GM12878 (cell line): ENCODE measurements at regions not wholly inside any gene's neighbourhood (a gene's known extent, or its start where the extent isn't known, plus 50 kb on each side); places are given as distances from the start of the nearest gene placed in this dataset.

ENCODE experiments used
- ATAC-seq: fragments of 200-7000 bp; cut with Tn5 transposase; 3 replicates; pipeline ENCODE4 v1.9.1; 2020; ENCODE audit warnings: mild to moderate bottlenecking, moderate library complexity
- BruUV-seq: library from RNA; stranded (reverse); fragments of 400-500 nt; replicated peaks from 2 replicates; lab custom pipeline; 2021; lab: Mats Ljungman, UMichigan
- CTCF ChIA-PET: fragments of 300-600 bp; sonication (Branson Sonifier 250); formaldehyde crosslinking; extraction: SDS; loops from one replicate; lab custom pipeline; 2021; ENCODE audit warnings: inconsistent platforms; lab: Yijun Ruan, JAX
- POLR2A ChIA-PET: fragments of 350-600 bp; formaldehyde crosslinking; extraction: SDS; loops from one replicate; lab custom pipeline; 2021; ENCODE audit warnings: inconsistent platforms; lab: Charles Lee
- RAD21 ChIA-PET: fragments of 300-600 bp; sonication (Branson Sonifier 250); formaldehyde crosslinking; loops from one replicate; lab custom pipeline; 2023; ENCODE audit warnings: antibody characterized with exemption; ENCODE audit not compliant: unreplicated experiment; lab: Charles Lee
- SMC1A ChIA-PET: fragments of 300-600 bp; sonication (Branson Sonifier 250); formaldehyde crosslinking; loops from one replicate; lab custom pipeline; 2023; ENCODE audit not compliant: unreplicated experiment, uncharacterized antibody; lab: Charles Lee
- DNase-seq: peaks from one replicate; pipeline ENCODE4 v3.0.0-alpha.2; 2011; ENCODE audit warnings: low read depth, low spot score
- FAIRE-seq: peaks from 3 replicates; lab custom pipeline; 2011; peaks lifted over from hg19 to GRCh38; lab: Jason Lieb, UNC
- H2AFZ ChIP-seq: 2 replicates; pipeline ENCODE4 v1.6.0; 2011; ENCODE audit warnings: low read depth, low read length, control low read depth; ENCODE audit not compliant: control insufficient read depth
- H3K27ac ChIP-seq: 2 replicates; pipeline ENCODE4 v1.5.1; 2011; ENCODE audit warnings: control low read depth; ENCODE audit not compliant: control insufficient read depth, insufficient read depth
- H3K27me3 ChIP-seq, 2 experiments: replicated peaks in 1 of 2; 2 replicates each; pipeline versions ENCODE4 v1.6.0 to v1.6.1; 2011; ENCODE audit warnings: low read length in 1 of 2; ENCODE audit not compliant: control insufficient read depth in 2 of 2, insufficient read depth in 2 of 2
- H3K36me3 ChIP-seq, 2 experiments: 2 replicates each; pipeline ENCODE4 v1.5.1; 2011; ENCODE audit warnings: low read length in 1 of 2; ENCODE audit not compliant: control insufficient read depth in 2 of 2, insufficient read depth in 2 of 2
- H3K4me1 ChIP-seq: 2 replicates; pipeline ENCODE4 v1.6.1; 2011; ENCODE audit warnings: mild to moderate bottlenecking, low read length, moderate library complexity, mixed read lengths; ENCODE audit not compliant: control insufficient read depth, insufficient read depth
- H3K4me2 ChIP-seq: 2 replicates; pipeline ENCODE4 v1.6.0; 2011; ENCODE audit warnings: control low read depth; ENCODE audit not compliant: control insufficient read depth, insufficient read depth
- H3K4me3 ChIP-seq: fragments of 200-600 bp; sonication (generic); 2 replicates; pipeline ENCODE4 v1.5.1; 2016
- H3K79me2 ChIP-seq: 2 replicates; pipeline ENCODE4 v1.6.0; 2011; ENCODE audit warnings: low read length; ENCODE audit not compliant: control insufficient read depth, insufficient read depth
- H3K9ac ChIP-seq: 2 replicates; pipeline ENCODE4 v1.8.0; 2011; ENCODE audit warnings: low read length, control low read depth, mixed read lengths; ENCODE audit not compliant: control insufficient read depth, insufficient read depth
- H3K9me3 ChIP-seq: replicated peaks from 3 replicates; pipeline ENCODE4 v1.5.1; 2011; ENCODE audit warnings: mild to moderate bottlenecking, low read length; ENCODE audit not compliant: control insufficient read depth, insufficient read depth
- H4K20me1 ChIP-seq: 2 replicates; pipeline ENCODE4 v1.6.0; 2011; ENCODE audit not compliant: control insufficient read depth, insufficient read depth
- ATF7 ChIP-seq: fragments of 450-650 bp; IDR thresholded peaks from 2 replicates; pipeline ENCODE4 v1.6.1; 2016; ENCODE audit warnings: low read depth, mild to moderate bottlenecking
- BCL11A ChIP-seq: IDR thresholded peaks from 2 replicates; pipeline ENCODE4 v1.6.1; 2011; ENCODE audit warnings: low read depth, low read length
- BRCA1 ChIP-seq: IDR thresholded peaks from 2 replicates; pipeline ENCODE4 v1.6.1; 2011; ENCODE audit warnings: low read depth, low read length, improper control_type of control experiment
- ESRRA ChIP-seq: IDR thresholded peaks from 2 replicates; pipeline ENCODE4 v1.6.1; 2012; ENCODE audit warnings: mild to moderate bottlenecking, low read length, improper control_type of control experiment
- KLF5 ChIP-seq: fragments of 450-650 bp; IDR thresholded peaks from 2 replicates; pipeline ENCODE4 v1.6.1; 2014; ENCODE audit warnings: mild to moderate bottlenecking; ENCODE audit not compliant: partially characterized antibody
- MXI1 ChIP-seq: fragments of 150-350 bp; IDR thresholded peaks from 2 replicates; pipeline ENCODE4 v1.6.1; 2011; ENCODE audit warnings: low read depth, mild to moderate bottlenecking, inconsistent platforms, low read length, improper control_type of control experiment
- NR2C1 ChIP-seq: fragments of 450-650 bp; IDR thresholded peaks from 2 replicates; pipeline ENCODE4 v1.6.1; 2017; ENCODE audit warnings: antibody characterized with exemption, mild to moderate bottlenecking, moderate library complexity
- RELA ChIP-seq: fragments of 450-650 bp; IDR thresholded peaks from 2 replicates; pipeline ENCODE4 v1.8.0; 2014; ENCODE audit warnings: borderline replicate concordance; ENCODE audit not compliant: partially characterized antibody
- SIX5 ChIP-seq: IDR thresholded peaks from 2 replicates; pipeline ENCODE4 v1.6.1; 2011; ENCODE audit warnings: mild to moderate bottlenecking, low read depth, low read length, moderate library complexity; ENCODE audit not compliant: severe bottlenecking
- SP1 ChIP-seq: IDR thresholded peaks from one replicate; pipeline ENCODE4 v1.6.1; 2011; ENCODE audit warnings: low read depth, low read length
- SREBF2 ChIP-seq: IDR thresholded peaks from 2 replicates; pipeline ENCODE4 v1.6.1; 2012; ENCODE audit warnings: mild to moderate bottlenecking, low read length
- STAT1 ChIP-seq: fragments of 450-650 bp; conservative IDR thresholded peaks from 2 replicates; pipeline ENCODE4 v1.6.1; 2014; ENCODE audit warnings: antibody characterized with exemption, mild to moderate bottlenecking
- TBL1XR1 ChIP-seq: IDR thresholded peaks from 2 replicates; pipeline ENCODE4 v1.6.1; 2012; ENCODE audit warnings: low read depth, low read length, improper control_type of control experiment
- TCF12 ChIP-seq: IDR thresholded peaks from 2 replicates; pipeline ENCODE4 v1.6.1; 2011; ENCODE audit warnings: low read depth, mild to moderate bottlenecking, low read length
- WRNIP1 ChIP-seq: IDR thresholded peaks from 2 replicates; pipeline ENCODE4 v1.6.1; 2011; ENCODE audit warnings: low read depth, low read length, improper control_type of control experiment, borderline replicate concordance
- WGBS: methylation state at CpG from one replicate; pipeline ENCODE4 v1.1.6; 2016; ENCODE audit warnings: low lambda C conversion rate; ENCODE audit not compliant: insufficient replicate concordance, insufficient coverage; ENCODE audit errors: missing lambda C conversion rate; 5-methylcytosine and 5-hydroxymethylcytosine counted together
- in situ Hi-C: fragments of 300-500 bp; cut with MboI; formaldehyde crosslinking; loops from 9 replicates; pipeline ENCODE4 v1.14.3; 2018; ENCODE audit warnings: mixed read lengths
- intact Hi-C: fragments of 100-400 bp; cut with micrococcal nuclease; formaldehyde crosslinking; loops from one replicate; pipeline ENCODE4 v1.14.2; 2022; ENCODE audit not compliant: unreplicated experiment
- TF ChIP-seq, protein P1 (sequence below): fragments of 450-650 bp; formaldehyde crosslinking; IDR thresholded peaks from 2 replicates; pipeline ENCODE4 v1.4.0; 2022; ENCODE audit warnings: mild to moderate bottlenecking, moderate library complexity
- TF ChIP-seq, protein P2 (sequence below): fragments of 450-650 bp; IDR thresholded peaks from 2 replicates; pipeline ENCODE4 v1.6.1; 2017; ENCODE audit warnings: borderline replicate concordance
- TF ChIP-seq, protein P3 (sequence below): IDR thresholded peaks from 2 replicates; pipeline ENCODE4 v1.6.1; 2011; ENCODE audit warnings: low read depth, mild to moderate bottlenecking, low read length, moderate library complexity, borderline replicate concordance; ENCODE audit errors: extremely low read depth

DNA sequence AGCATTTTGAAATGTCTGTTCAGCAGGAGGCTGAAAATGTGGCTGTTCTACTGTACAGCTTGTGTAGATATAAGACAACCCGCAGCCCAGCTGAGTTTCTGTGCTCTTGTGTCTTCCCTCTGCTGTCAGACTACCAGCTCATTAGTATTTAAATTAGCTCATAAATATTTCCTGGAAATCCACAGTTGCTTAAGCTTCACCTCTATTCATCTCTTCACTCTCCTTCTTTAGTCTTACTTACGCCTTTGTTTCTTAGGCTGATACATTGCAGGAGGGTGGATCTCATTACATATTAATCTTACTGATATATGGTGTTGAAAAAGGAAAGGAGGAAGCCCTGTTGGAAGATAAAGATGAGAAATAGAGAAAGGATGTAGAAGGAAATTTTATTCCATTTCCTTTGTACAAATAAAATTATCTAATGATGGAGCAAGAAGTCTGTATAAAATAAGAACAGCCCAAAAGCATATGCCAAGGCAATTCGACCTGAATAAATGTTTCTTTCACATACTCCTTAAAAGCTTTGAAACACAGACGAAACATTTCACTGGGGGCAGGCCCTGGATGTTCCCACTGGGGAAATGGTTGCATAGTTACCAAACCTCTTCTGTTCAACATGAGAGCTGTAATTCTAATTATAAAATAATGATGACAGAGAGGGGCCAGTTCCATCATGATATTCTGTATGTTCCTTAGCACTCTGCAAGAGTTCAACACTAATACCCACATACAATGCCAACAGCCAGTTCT, 111.8 kb upstream of the APC start:
- Histone ChIP-seq H3K27ac (no peak overlapping the region), H2AFZ (no peak overlapping the region), H3K9ac (no peak overlapping the region), H3K36me3 (no peaks in the 10 kb centered on the region), H3K27me3 (peaks cover 0 to 2% of the 10 kb centered on the region in 2 experiments; a peak in 1 of 4 replicates), H3K4me2 (no peak overlapping the region), H3K4me1 (no peaks in the 10 kb centered on the region), H3K4me3 (no peak overlapping the region), H3K9me3 (no peaks in the 10 kb centered on the region), H3K79me2 (no peaks in the 10 kb centered on the region), H4K20me1 (no peaks in the 10 kb centered on the region)
- ATAC-seq (no peak), DNase-seq (no peak), FAIRE-seq (no peak)
- RAD21 ChIA-PET = interaction anchor here (0.6 kb wide), 1 partner anchor 400 kb away, joined by 4 read pairs; no protein-coding TSS in a partner anchor
- intact Hi-C loops = no loop called here
- in situ Hi-C loops = no loop called here
- no TSS peak for BruUV-seq
- TF ChIP-seq MXI1 = no peak
- no peak for TF ChIP-seq RELA
- TF ChIP-seq BCL11A = no peak
- no peak for TF ChIP-seq ESRRA
- TF ChIP-seq WRNIP1 = no peak
- TF ChIP-seq, protein P1, sequence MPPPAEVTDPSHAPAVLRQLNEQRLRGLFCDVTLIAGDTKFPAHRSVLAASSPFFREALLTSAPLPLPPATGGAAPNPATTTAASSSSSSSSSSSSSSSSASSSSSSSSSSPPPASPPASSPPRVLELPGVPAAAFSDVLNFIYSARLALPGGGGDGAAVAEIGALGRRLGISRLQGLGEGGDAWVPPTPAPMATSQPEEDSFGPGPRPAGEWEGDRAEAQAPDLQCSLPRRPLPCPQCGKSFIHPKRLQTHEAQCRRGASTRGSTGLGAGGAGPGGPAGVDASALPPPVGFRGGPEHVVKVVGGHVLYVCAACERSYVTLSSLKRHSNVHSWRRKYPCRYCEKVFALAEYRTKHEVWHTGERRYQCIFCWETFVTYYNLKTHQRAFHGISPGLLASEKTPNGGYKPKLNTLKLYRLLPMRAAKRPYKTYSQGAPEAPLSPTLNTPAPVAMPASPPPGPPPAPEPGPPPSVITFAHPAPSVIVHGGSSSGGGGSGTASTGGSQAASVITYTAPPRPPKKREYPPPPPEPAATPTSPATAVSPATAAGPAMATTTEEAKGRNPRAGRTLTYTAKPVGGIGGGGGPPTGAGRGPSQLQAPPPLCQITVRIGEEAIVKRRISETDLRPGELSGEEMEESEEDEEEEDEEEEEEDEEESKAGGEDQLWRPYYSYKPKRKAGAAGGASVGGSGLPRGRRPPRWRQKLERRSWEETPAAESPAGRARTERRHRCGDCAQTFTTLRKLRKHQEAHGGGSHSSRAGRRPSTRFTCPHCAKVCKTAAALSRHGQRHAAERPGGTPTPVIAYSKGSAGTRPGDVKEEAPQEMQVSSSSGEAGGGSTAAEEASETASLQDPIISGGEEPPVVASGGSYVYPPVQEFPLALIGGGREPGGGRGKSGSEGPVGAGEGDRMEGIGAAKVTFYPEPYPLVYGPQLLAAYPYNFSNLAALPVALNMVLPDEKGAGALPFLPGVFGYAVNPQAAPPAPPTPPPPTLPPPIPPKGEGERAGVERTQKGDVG (CRISPR knock-in tag) = no peak
- no peak for TF ChIP-seq KLF5
- TF ChIP-seq BRCA1 = no peak
- TF ChIP-seq, protein P2, sequence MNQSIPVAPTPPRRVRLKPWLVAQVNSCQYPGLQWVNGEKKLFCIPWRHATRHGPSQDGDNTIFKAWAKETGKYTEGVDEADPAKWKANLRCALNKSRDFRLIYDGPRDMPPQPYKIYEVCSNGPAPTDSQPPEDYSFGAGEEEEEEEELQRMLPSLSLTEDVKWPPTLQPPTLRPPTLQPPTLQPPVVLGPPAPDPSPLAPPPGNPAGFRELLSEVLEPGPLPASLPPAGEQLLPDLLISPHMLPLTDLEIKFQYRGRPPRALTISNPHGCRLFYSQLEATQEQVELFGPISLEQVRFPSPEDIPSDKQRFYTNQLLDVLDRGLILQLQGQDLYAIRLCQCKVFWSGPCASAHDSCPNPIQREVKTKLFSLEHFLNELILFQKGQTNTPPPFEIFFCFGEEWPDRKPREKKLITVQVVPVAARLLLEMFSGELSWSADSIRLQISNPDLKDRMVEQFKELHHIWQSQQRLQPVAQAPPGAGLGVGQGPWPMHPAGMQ = no peak
- no peak for TF ChIP-seq TCF12
- no peak for TF ChIP-seq STAT1
- TF ChIP-seq SP1 = no peak
- TF ChIP-seq, protein P3, sequence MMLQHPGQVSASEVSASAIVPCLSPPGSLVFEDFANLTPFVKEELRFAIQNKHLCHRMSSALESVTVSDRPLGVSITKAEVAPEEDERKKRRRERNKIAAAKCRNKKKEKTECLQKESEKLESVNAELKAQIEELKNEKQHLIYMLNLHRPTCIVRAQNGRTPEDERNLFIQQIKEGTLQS = no peak
- TF ChIP-seq ATF7 = no peak
- no peak for TF ChIP-seq SIX5
- no peak for TF ChIP-seq SREBF2
- TF ChIP-seq NR2C1 = no peak
- no peak for TF ChIP-seq TBL1XR1
- CTCF ChIA-PET = interaction anchor here (1.6 kb wide), 1 partner anchor 18 kb away, joined by 5 read pairs; no protein-coding TSS in a partner anchor
- SMC1A ChIA-PET = interaction anchor here (0.8 to 1.3 kb wide), 3 partner anchors 23 to 53 kb away, joined by 4 to 5 read pairs (median 5); no protein-coding TSS in a partner anchor
- WGBS = 3% methylated on average over 4 of the region's 4 CpGs
- POLR2A ChIA-PET = no interaction called here
